WTC11 (cell line): ENCODE measurements at regions not wholly inside any gene's neighbourhood (a gene's known extent, or its start where the extent isn't known, plus 50 kb on each side); places are given as distances from the start of the nearest gene placed in this dataset.

Source experiments
- ATAC-seq: fragments of 200-7000 bp; cut with Tn5 transposase; 2 replicates; pipeline ENCODE4 v1.10.0; 2021; ENCODE audit warnings: mild to moderate bottlenecking, moderate library complexity
- CTCF ChIA-PET: fragments of 300-600 bp; sonication (Branson Sonifier 250); formaldehyde crosslinking; loops from one replicate; lab custom pipeline; 2021; ENCODE audit warnings: antibody characterized with exemption; lab: Charles Lee
- POLR2A ChIA-PET: fragments of 350-600 bp; sonication (Branson Sonifier 250); formaldehyde crosslinking; loops from one replicate; lab custom pipeline; 2021; ENCODE audit warnings: antibody characterized with exemption; lab: Charles Lee
- DNase-seq: peaks from one replicate; pipeline ENCODE4 v3.0.0; 2021; ENCODE audit warnings: low spot score
- H3K27ac Mint-ChIP-seq: 2 replicates; pipeline ENCODE4 v1.8.0; 2021; ENCODE audit warnings: mixed read lengths
- H3K27me3 Mint-ChIP-seq: 2 replicates; pipeline ENCODE4 v1.8.0; 2021; ENCODE audit warnings: low read depth, mild to moderate bottlenecking, moderate library complexity, mixed read lengths
- H3K36me3 Mint-ChIP-seq: 2 replicates; pipeline ENCODE4 v1.8.0; 2021; ENCODE audit warnings: mixed read lengths
- H3K4me1 Mint-ChIP-seq: 2 replicates; pipeline ENCODE4 v1.8.0; 2022; ENCODE audit warnings: mixed read lengths
- H3K4me3 Mint-ChIP-seq: 2 replicates; pipeline ENCODE4 v1.8.0; 2021; ENCODE audit warnings: mild to moderate bottlenecking, moderate library complexity, mixed read lengths
- H3K9me3 Mint-ChIP-seq: 2 replicates; pipeline ENCODE4 v1.8.0; 2021; ENCODE audit warnings: mixed read lengths
- ATF2 ChIP-seq: sonication (generic); formaldehyde crosslinking; IDR thresholded peaks from 2 replicates; pipeline ENCODE4 v1.8.1; 2022; ENCODE audit warnings: low read depth, missing genetic modification reagents, borderline replicate concordance
- E2F1 ChIP-seq: sonication (generic); formaldehyde crosslinking; IDR thresholded peaks from 2 replicates; pipeline ENCODE4 v1.8.0; 2022; ENCODE audit warnings: mild to moderate bottlenecking, missing genetic modification reagents
- ELF4 ChIP-seq: sonication (generic); formaldehyde crosslinking; IDR thresholded peaks from 2 replicates; pipeline ENCODE4 v1.8.1; 2022; ENCODE audit warnings: low read depth, mild to moderate bottlenecking, moderate library complexity, missing genetic modification reagents
- ETV6 ChIP-seq: sonication (generic); formaldehyde crosslinking; IDR thresholded peaks from 2 replicates; pipeline ENCODE4 v1.8.1; 2022; ENCODE audit warnings: mild to moderate bottlenecking, missing genetic modification reagents
- IRF1 ChIP-seq: sonication (generic); formaldehyde crosslinking; IDR thresholded peaks from 2 replicates; pipeline ENCODE4 v1.8.0; 2023; ENCODE audit warnings: missing genetic modification reagents
- JAZF1 ChIP-seq: fragments of 250-450 bp; sonication (Bioruptor Pico); IDR thresholded peaks from 2 replicates; pipeline ENCODE4 v1.9.0; 2021; ENCODE audit warnings: moderate library complexity, mild to moderate bottlenecking, inconsistent platforms
- MXD4 ChIP-seq: fragments of 250-450 bp; sonication (Bioruptor Pico); IDR thresholded peaks from 2 replicates; pipeline ENCODE4 v1.8.0; 2021; ENCODE audit warnings: mild to moderate bottlenecking, moderate library complexity, borderline replicate concordance
- PRDM15 ChIP-seq: sonication (generic); formaldehyde crosslinking; IDR thresholded peaks from 2 replicates; pipeline ENCODE4 v1.8.0; 2022; ENCODE audit warnings: missing genetic modification reagents
- PREB ChIP-seq: sonication (generic); formaldehyde crosslinking; IDR thresholded peaks from 2 replicates; pipeline ENCODE4 v1.8.1; 2022; ENCODE audit warnings: mild to moderate bottlenecking, missing genetic modification reagents, moderate library complexity, borderline replicate concordance
- PRRX2 ChIP-seq: fragments of 250-450 bp; sonication (Bioruptor Pico); IDR thresholded peaks from 2 replicates; pipeline ENCODE4 v1.8.0; 2021; ENCODE audit warnings: mild to moderate bottlenecking
- RELA ChIP-seq: sonication (generic); formaldehyde crosslinking; IDR thresholded peaks from 2 replicates; pipeline ENCODE4 v1.8.1; 2022; ENCODE audit warnings: missing genetic modification reagents, mild to moderate bottlenecking, borderline replicate concordance
- SMAD4 ChIP-seq: sonication (generic); formaldehyde crosslinking; IDR thresholded peaks from 2 replicates; pipeline ENCODE4 v1.8.0; 2022; ENCODE audit warnings: mild to moderate bottlenecking, missing genetic modification reagents
- TEAD1 ChIP-seq: sonication (generic); formaldehyde crosslinking; IDR thresholded peaks from 2 replicates; pipeline ENCODE4 v1.8.0; 2022; ENCODE audit warnings: mild to moderate bottlenecking, missing genetic modification reagents
- USF1 ChIP-seq: sonication (generic); formaldehyde crosslinking; IDR thresholded peaks from 2 replicates; pipeline ENCODE4 v1.8.0; 2022; ENCODE audit warnings: mild to moderate bottlenecking, missing genetic modification reagents
- ZMAT4 ChIP-seq: fragments of 250-450 bp; sonication (Bioruptor Pico); IDR thresholded peaks from 2 replicates; pipeline ENCODE4 v1.9.0; 2021; ENCODE audit warnings: mild to moderate bottlenecking
- ZNF121 ChIP-seq: sonication (generic); formaldehyde crosslinking; IDR thresholded peaks from 2 replicates; pipeline ENCODE4 v1.8.0; 2023; ENCODE audit warnings: missing genetic modification reagents

GRCh38 chr6:113451049-113451448 lies 406.1 kb upstream of the MARCKS start (continued):
- TF ChIP-seq PRRX2 (CRISPR knock-in tag): no peak
- no peak for TF ChIP-seq USF1 (CRISPR knock-in tag)
- TF ChIP-seq JAZF1: no peak

GRCh38 chr6:113457198-113457597 lies 399.9 kb upstream of the MARCKS start:
- POLR2A ChIA-PET: no interaction called here
- DNase-seq: no peak
- TF ChIP-seq ZNF121 (CRISPR knock-in tag) (no peak), ETV6 (CRISPR knock-in tag) (no peak), SMAD4 (CRISPR knock-in tag) (no peak), ATF2 (no peak), MXD4 (CRISPR knock-in tag) (no peak), TEAD1 (CRISPR knock-in tag) (no peak), ELF4 (CRISPR knock-in tag) (no peak), E2F1 (no peak), PRDM15 (CRISPR knock-in tag) (no peak), RELA (CRISPR knock-in tag) (no peak), IRF1 (CRISPR knock-in tag) (no peak), ZMAT4 (CRISPR knock-in tag) (no peak), PREB (CRISPR knock-in tag) (no peak), JAZF1 (no peak)
- TF ChIP-seq, all 79 proteins: peak for 0
- no peak for ATAC-seq
- no peak overlapping the region for H3K27ac Mint-ChIP-seq
- no peaks in the 10 kb centered on the region for H3K27me3 Mint-ChIP-seq
- CTCF ChIA-PET: no interaction called here
- no peak overlapping the region for H3K4me3 Mint-ChIP-seq
- no peaks in the 10 kb centered on the region for H3K36me3 Mint-ChIP-seq
- H3K9me3 Mint-ChIP-seq: no peaks in the 10 kb centered on the region
- peaks cover 4% of the 10 kb centered on the region for H3K4me1 Mint-ChIP-seq
